Epidermal melanocyte (primary cell): ENCODE measurements at regions not wholly inside any gene's neighbourhood (a gene's known extent, or its start where the extent isn't known, plus 50 kb on each side); places are given as distances from the start of the nearest gene placed in this dataset.
"Not testable (repeated sequence)": the region's sequence is repeated elsewhere in the genome, so short reads cannot be mapped to it uniquely, and the experiment has no call there.

Source experiments
- DNase-seq: peaks from one replicate; pipeline ENCODE4 v3.0.0; 2011; ENCODE audit warnings: low spot score; ENCODE audit not compliant: insufficient read length

DNA sequence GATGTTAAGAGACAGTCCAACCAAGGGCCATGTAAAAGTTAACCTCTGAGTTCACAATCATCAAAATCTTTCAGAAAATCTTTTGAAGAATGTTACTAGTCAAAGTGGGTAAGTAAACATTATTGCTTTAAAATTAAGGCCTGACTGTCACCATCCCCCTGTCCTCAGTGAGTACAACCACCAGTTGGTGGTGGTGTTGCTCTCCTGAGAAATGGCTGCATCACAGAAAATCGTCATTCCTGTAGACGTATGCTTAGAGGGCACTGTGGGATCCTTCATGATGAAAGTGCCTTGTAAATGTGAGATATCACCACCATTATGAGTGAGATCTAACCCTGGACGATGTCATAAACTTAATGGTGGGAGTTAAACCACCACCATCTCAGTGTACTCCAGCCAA is 451.2 kb downstream of the RPS29 start:
- DNase-seq = no peak

GRCh38 chr14:49121246-49121645 is 464.9 kb downstream of the RPS29 start:
- DNase-seq = no peak

DNA sequence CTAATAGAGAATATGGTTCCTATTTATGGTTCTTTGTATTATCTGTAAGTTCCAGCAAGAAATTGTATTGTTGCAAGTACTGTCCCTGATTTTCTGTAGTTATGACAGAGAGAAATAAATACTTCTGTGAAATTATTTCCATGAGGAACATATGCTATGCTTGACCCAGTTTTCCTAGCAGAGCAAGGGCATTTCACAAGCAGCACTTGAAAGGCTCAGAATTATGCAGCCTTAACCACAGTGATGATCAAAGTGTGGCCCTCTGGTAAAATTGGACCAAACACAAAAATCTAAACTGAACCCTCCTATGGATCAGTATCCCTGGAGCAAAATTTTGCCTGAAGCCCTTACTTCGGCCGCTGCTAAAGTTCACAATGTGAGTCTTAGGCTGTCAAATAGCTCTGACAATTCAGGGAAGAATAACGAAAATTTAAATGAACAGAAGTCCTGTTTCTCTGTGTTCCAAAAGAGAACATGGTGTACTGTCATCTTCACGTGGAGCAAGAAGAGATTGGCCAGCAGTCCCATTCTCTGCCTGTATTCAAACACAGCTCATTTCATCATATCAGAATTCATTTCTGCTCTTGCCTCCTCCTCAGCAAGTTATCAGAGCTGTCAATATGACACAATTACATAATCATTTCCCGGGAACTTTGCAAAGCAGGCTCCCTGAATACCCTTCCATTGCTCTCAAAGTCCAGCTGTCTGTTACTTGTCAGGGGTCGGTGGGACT is 471.9 kb downstream of the RPS29 start:
- no peak for DNase-seq

DNA sequence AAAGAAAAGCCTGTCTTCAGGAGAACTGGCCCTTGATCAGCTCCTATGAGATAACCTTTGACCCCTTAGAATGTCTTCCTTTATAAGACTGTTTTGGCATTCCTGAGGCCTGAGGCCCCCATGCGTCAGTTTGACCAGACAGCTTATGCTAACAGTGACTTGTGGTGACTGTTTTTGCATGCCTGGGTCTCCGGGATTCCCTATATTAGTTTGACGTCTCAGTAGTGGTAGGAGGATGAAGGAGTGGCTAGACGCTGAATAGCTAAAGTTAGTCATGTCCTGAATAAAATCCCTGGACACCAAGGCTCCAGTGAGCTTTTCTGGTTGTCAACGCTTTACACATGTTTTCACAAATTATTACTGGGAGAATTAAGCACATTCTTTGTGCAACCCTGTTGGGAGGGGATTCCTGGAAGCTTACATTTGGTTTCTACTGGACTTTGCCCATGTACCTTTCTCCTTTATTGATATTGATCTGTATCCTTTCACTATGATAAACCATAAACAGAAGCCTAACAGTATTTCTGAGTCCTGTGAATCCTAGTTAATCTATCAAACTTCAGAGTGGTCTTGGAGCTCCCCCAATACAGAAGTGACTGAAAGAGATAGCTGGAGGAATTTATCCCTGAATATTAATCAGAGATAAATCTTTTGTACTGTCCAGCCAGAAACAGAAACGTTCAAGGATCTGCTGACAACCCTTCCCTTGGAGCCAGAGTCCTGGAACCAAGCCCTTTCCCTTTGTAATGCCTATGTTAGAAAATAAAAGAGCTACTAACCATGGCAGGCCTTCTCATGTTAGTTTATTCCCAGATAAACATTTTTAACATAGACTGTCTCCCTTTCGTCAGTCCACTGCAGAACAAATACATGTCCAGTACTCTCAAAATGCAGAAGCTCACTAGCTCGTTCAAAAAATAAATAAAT is 479.2 kb downstream of the RPS29 start:
- no peak for DNase-seq

DNA sequence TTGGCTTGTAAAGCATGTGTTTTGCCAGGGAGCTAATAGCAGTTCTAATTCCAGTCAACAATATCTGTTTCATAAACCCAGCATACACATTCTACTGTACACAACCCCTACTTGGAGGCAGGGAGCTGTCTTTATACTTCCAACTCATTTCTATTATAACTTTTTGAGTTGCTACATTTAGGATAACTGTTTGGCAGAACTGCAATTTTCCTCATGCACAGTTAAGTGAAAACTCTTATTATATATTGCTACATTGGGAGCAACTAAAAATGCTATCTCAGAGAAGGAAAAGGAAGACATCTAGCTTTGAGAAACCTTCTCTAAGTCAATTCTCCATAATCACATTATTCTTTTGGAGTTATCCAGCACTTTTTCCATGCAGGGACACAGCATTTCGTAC is 480.2 kb downstream of the RPS29 start:
- no peak for DNase-seq

- no peak for DNase-seq
Measured at GRCh38 chr14:49105512-49105911, 480.7 kb downstream of the RPS29 start.

GRCh38 chr14:49092345-49092744 is 493.8 kb downstream of the RPS29 start:
- DNase-seq = no peak

DNA sequence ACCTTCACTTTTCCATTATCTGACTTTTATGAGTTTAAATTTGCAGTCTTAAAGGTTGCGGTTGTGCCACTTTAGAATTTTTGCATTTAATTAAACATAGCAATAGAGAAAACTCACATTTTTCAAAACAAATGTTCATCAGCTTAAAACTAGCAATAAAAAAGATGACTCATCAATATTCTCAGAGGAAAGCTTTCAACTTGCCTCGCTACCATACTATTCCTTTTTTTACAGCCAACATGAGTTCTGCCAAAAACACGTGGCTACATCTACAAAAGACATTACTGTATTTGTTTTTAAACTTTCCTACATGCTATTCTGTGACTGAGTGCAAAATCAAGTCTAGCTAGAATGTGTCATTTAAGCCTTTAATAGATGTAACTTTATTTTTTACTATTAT is 497.1 kb downstream of the RPS29 start:
- no peak for DNase-seq

GRCh38 chr14:49073292-49073691 is 512.9 kb downstream of the RPS29 start:
- not testable (repeated sequence) for DNase-seq

GRCh38 chr14:49058511-49058910 is 527.7 kb downstream of the RPS29 start:
- DNase-seq = no peak

DNA sequence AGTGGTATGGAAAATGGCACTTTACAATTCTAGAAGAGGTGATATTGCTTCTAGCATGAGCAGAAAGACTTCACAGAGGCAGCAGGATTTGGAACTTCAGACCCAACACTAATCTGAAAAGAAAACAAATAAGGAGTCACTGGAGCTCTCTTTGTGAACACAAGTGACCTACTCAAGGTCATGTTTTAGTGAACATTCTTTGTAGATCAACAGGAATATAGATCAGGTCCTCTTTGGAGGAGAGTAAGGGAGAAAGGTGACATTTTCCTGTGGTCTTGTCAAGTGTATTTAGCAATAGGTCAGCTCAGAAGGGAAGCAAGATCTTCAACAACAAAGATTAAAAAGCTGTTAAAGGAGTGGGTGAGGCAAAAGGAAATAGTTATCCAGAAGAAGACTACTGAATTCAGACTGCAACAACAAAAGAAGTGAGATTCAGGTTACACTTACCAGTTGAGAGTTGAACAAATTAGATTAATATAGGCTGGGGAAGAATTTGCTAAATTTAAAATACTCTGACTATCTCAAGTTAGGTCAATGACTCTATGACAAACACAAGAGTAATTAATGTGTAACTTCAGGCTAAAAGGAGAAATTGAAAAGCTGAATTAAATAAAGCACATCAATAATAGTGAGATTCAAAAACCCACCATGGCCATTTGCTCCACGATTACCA is 528.2 kb downstream of the RPS29 start:
- DNase-seq = no peak

- no peak for DNase-seq
Measured at GRCh38 chr14:49056021-49056420, 530.2 kb downstream of the RPS29 start.

GRCh38 chr14:49052521-49052920 is 533.7 kb downstream of the RPS29 start:
- no peak for DNase-seq

DNA sequence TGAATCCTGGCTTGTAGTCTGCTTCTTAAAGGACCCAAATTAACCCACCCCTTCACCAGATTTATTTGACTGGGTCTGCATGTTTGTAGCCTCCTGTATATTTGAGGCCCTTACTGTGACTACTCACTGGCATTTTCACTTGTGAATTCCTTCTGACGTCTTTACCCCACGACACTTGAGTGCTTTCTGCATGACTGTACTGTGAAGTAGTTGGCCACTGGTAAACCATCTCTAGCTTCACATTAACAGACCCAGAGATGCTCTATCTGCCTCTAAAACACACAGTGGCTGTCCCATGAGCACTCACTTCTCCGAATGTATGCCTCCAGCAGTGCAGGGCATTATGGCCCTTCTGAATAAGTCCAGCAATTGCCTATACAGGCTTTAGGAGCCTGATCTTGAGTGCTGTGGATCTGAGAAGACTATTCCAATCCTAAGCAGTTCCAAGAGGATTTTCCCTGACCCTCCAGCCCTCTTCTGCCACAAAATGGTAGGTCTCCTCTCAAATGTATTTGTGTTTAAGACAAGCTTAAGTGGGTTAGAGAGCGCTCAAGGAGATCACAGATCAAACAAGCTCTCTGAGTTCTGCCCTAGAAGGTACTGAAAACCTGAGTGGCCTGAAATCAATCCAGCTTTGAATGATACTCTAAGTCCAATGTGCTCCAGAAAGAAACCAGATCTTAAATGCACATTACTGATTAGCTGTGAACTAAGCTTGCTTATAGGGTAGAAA is 534.7 kb downstream of the RPS29 start:
- no peak for DNase-seq

DNA sequence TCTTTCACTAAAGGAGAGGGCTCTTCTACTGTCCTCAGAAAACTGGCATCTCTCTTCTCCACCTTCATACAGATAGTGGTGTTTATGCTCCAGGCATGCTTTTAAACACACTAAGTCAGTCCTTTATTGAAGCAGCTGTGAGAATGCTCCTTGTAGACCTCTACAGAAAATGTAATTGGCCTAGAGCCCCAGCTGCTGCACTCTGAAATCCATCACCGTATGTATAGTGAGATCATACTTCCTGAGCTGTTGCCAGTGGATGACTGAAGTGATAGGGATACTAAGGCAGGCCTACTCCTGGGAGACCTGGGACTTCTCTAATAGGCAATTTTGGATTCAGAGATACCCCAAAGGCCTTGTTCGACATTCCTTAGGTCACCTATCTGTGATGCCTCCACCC is 535.4 kb downstream of the RPS29 start:
- no peak for DNase-seq

DNA sequence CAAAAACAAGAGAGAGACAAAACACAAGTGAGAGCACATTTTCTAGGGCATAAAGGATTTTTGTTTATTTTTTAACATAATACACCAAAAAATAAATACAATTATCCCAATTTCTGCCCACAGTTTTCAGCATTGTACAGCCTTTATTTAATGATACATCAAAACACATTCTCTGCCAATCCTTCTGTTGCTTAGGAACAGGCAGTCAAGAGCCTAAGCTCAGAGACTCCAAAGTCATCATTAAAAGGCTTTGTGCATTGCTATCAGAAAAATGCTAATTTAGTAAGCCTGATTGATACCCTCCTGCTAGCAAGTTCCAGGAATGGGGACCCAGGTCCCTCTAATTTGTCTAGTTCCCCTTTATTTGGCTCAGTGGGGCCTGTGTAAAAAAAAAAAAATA is 536.5 kb downstream of the RPS29 start:
- DNase-seq = no peak

- no peak for DNase-seq
Measured at GRCh38 chr14:49044981-49045380, 541.2 kb downstream of the RPS29 start.

GRCh38 chr14:49036984-49037516 is 549.1 kb downstream of the RPS29 start:
- no peak for DNase-seq

DNA sequence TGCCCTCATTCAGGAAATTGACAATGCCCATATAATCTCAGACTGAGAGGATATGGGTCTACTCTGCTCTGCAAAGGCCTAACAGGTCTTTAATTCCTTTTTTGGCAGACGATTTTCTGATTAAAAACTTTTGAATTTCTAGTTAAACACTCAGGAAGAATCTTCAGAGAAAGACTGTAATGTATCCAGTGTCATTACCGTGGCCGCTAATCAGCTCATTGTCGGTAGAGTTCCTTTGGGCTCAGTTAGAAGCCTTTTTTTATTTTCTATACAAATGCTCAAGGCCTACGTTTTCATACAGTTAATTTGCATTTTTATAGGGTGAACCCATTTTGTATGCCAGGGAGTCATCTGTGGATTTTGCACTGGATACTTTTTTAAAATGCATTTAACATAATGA is 549.9 kb downstream of the RPS29 start:
- no peak for DNase-seq

- no peak for DNase-seq
Measured at GRCh38 chr14:49033131-49033530, 553.0 kb downstream of the RPS29 start.

GRCh38 chr14:49031710-49032109 is 554.5 kb downstream of the RPS29 start:
- not testable (repeated sequence) for DNase-seq
